GM18868 (cell line): ENCODE measurements at regions not wholly inside any gene's neighbourhood (a gene's known extent, or its start where the extent isn't known, plus 50 kb on each side); places are given as distances from the start of the nearest gene placed in this dataset.
"Not testable (repeated sequence)": the region's sequence is repeated elsewhere in the genome, so short reads cannot be mapped to it uniquely, and the experiment has no call there.

Experiments
- ATAC-seq: cut with Tn5 transposase; IDR thresholded peaks from one replicate; pipeline ENCODE4 v1.9.1; 2021; ENCODE audit warnings: mild to moderate bottlenecking, moderate library complexity; ENCODE audit not compliant: unreplicated experiment

- no peak for ATAC-seq
Observed at GRCh38 chr14:84272290-84272721, 1257.6 kb upstream of the FLRT2 start.

- no peak for ATAC-seq
Observed at GRCh38 chr14:84273181-84273580, 1256.8 kb upstream of the FLRT2 start.

- ATAC-seq, result peak; percentile 74
Observed at GRCh38 chr14:84282618-84283017, 1247.3 kb upstream of the FLRT2 start.

- no peak for ATAC-seq
Observed at GRCh38 chr14:84288781-84289180, 1241.2 kb upstream of the FLRT2 start.

GRCh38 chr14:84298663-84299195, 1231.2 kb upstream of the FLRT2 start:
- ATAC-seq, result no peak

- ATAC-seq, result no peak
Observed at GRCh38 chr14:84303140-84303539, 1226.8 kb upstream of the FLRT2 start.

GRCh38 chr14:84312551-84312950, 1217.4 kb upstream of the FLRT2 start:
- no peak for ATAC-seq

GRCh38 chr14:84323450-84323849, 1206.5 kb upstream of the FLRT2 start:
- no peak for ATAC-seq

GRCh38 chr14:84323978-84324377, 1206.0 kb upstream of the FLRT2 start:
- no peak for ATAC-seq

- ATAC-seq, result no peak
Observed at GRCh38 chr14:84336433-84336832, 1193.5 kb upstream of the FLRT2 start.

- no peak for ATAC-seq
Observed at GRCh38 chr14:84340938-84341337, 1189.0 kb upstream of the FLRT2 start.

- ATAC-seq, result not testable (repeated sequence)
Observed at GRCh38 chr14:84341867-84342266, 1188.1 kb upstream of the FLRT2 start.

GRCh38 chr14:84343656-84344055, 1186.3 kb upstream of the FLRT2 start:
- ATAC-seq, result no peak

GRCh38 chr14:84351646-84352045, 1178.3 kb upstream of the FLRT2 start:
- ATAC-seq, result no peak

- ATAC-seq, result no peak
Observed at GRCh38 chr14:84361476-84361875, 1168.5 kb upstream of the FLRT2 start.

- ATAC-seq, result no peak
Observed at GRCh38 chr14:84375235-84375634, 1154.7 kb upstream of the FLRT2 start.

GRCh38 chr14:84390010-84390409, 1139.9 kb upstream of the FLRT2 start:
- no peak for ATAC-seq

GRCh38 chr14:84397631-84398030, 1132.3 kb upstream of the FLRT2 start:
- no peak for ATAC-seq

GRCh38 chr14:84399296-84399910, 1130.5 kb upstream of the FLRT2 start:
- ATAC-seq, result no peak

GRCh38 chr14:84401631-84402030, 1128.3 kb upstream of the FLRT2 start:
- no peak for ATAC-seq

- ATAC-seq, result no peak
Observed at GRCh38 chr14:84403585-84403984, 1126.4 kb upstream of the FLRT2 start.

- no peak for ATAC-seq
Observed at GRCh38 chr14:84404246-84404645, 1125.7 kb upstream of the FLRT2 start.

- ATAC-seq, result no peak
Observed at GRCh38 chr14:84409435-84409834, 1120.5 kb upstream of the FLRT2 start.
